Epithelial cell of prostate (primary cell): ENCODE measurements at regions not wholly inside any gene's neighbourhood (a gene's known extent, or its start where the extent isn't known, plus 50 kb on each side); places are given as distances from the start of the nearest gene placed in this dataset.

Source experiments
- DNase-seq: peaks from one replicate; pipeline ENCODE4 v3.0.0-alpha.2; 2011; ENCODE audit warnings: low read depth, low spot score
- H3K27ac ChIP-seq: fragments of 450-650 bp; 2 replicates; pipeline ENCODE4 v1.5.1; 2017; ENCODE audit warnings: mild to moderate bottlenecking

- H3K27ac ChIP-seq: no peak overlapping the region
- no peak for DNase-seq
Measured at GRCh38 chr16:49010879-49011278, 270.8 kb downstream of the CBLN1 start.

- no peak for DNase-seq
- H3K27ac ChIP-seq: no peak overlapping the region
Measured at GRCh38 chr16:49010396-49010795, 271.2 kb downstream of the CBLN1 start.

- no peak overlapping the region for H3K27ac ChIP-seq
- no peak for DNase-seq
Measured at GRCh38 chr16:49009204-49009603, 272.4 kb downstream of the CBLN1 start.

- H3K27ac ChIP-seq: no peak overlapping the region
- DNase-seq: no peak
Measured at GRCh38 chr16:49003992-49004391, 277.6 kb downstream of the CBLN1 start.

- DNase-seq: no peak
- no peak overlapping the region for H3K27ac ChIP-seq
Measured at GRCh38 chr16:49003022-49003421, 278.6 kb downstream of the CBLN1 start.

- DNase-seq: no peak
- no peak overlapping the region for H3K27ac ChIP-seq
Measured at GRCh38 chr16:49000594-49000993, 281.0 kb downstream of the CBLN1 start.

GRCh38 chr16:48999508-48999907 is 282.1 kb downstream of the CBLN1 start:
- no peak overlapping the region for H3K27ac ChIP-seq

GRCh38 chr16:48999044-48999443 is 282.6 kb downstream of the CBLN1 start:
- H3K27ac ChIP-seq: no peak overlapping the region
- no peak for DNase-seq

More at GRCh38 chr16:48999508-48999907, 282.1 kb downstream of the CBLN1 start:
- DNase-seq: no peak

GRCh38 chr16:48997946-48998345 is 283.7 kb downstream of the CBLN1 start:
- no peak overlapping the region for H3K27ac ChIP-seq
- DNase-seq: no peak

- DNase-seq: no peak
- H3K27ac ChIP-seq: no peak overlapping the region
Measured at GRCh38 chr16:48997081-48997615, 284.5 kb downstream of the CBLN1 start.

- DNase-seq: no peak
- H3K27ac ChIP-seq: no peak overlapping the region
Measured at GRCh38 chr16:48978501-48978900, 303.1 kb downstream of the CBLN1 start.

- H3K27ac ChIP-seq: peak overlapping the region; percentile 37
- no peak for DNase-seq
Measured at GRCh38 chr16:48972236-48972635, 309.4 kb downstream of the CBLN1 start.

- DNase-seq: peak; percentile 51
- H3K27ac ChIP-seq: peak overlapping the region; percentile 37
Measured at GRCh38 chr16:48971571-48972077, 310.0 kb downstream of the CBLN1 start.

GRCh38 chr16:48970216-48970615 is 311.4 kb downstream of the CBLN1 start:
- H3K27ac ChIP-seq: no peak overlapping the region
- DNase-seq: no peak

- DNase-seq: no peak
- no peak overlapping the region for H3K27ac ChIP-seq
Measured at GRCh38 chr16:48969611-48970010, 312.0 kb downstream of the CBLN1 start.

GRCh38 chr16:48965386-48965785 is 316.3 kb downstream of the CBLN1 start:
- DNase-seq: no peak
- H3K27ac ChIP-seq: no peak overlapping the region

- DNase-seq: peak; percentile 60
- peak overlapping the region; percentile 79 for H3K27ac ChIP-seq
Measured at GRCh38 chr16:48963901-48964615, 317.6 kb downstream of the CBLN1 start.

- H3K27ac ChIP-seq: peak overlapping the region; percentile 79
- no peak for DNase-seq
Measured at GRCh38 chr16:48963306-48963705, 318.3 kb downstream of the CBLN1 start.

- peak; percentile 71 for DNase-seq
- H3K27ac ChIP-seq: peak overlapping the region; percentile 63
Measured at GRCh38 chr16:48961546-48961945, 320.1 kb downstream of the CBLN1 start.

- no peak overlapping the region for H3K27ac ChIP-seq
Measured at GRCh38 chr16:48960830-48961229, 320.8 kb downstream of the CBLN1 start.

GRCh38 chr16:48959747-48960146 is 321.9 kb downstream of the CBLN1 start:
- no peak for DNase-seq
- H3K27ac ChIP-seq: no peak overlapping the region

More at GRCh38 chr16:48960830-48961229, 320.8 kb downstream of the CBLN1 start:
- DNase-seq: no peak

- H3K27ac ChIP-seq: no peak overlapping the region
- DNase-seq: no peak
Measured at GRCh38 chr16:48959204-48959603, 322.4 kb downstream of the CBLN1 start.
